Progenitor cell of endocrine pancreas (in vitro differentiated cells): ENCODE measurements at regions not wholly inside any gene's neighbourhood (a gene's known extent, or its start where the extent isn't known, plus 50 kb on each side); places are given as distances from the start of the nearest gene placed in this dataset.
"Not testable (repeated sequence)": the region's sequence is repeated elsewhere in the genome, so short reads cannot be mapped to it uniquely, and the experiment has no call there.

ENCODE experiments used
- DNase-seq: peaks from one replicate; pipeline ENCODE4 v3.0.0; 2021; ENCODE audit warnings: low spot score; ENCODE audit not compliant: unreplicated experiment
- H3K27ac Mint-ChIP-seq: 2 replicates; pipeline ENCODE4 v1.8.0; 2021; ENCODE audit warnings: mild to moderate bottlenecking, moderate library complexity, mixed read lengths
- H3K27me3 Mint-ChIP-seq: 2 replicates; pipeline ENCODE4 v1.8.0; 2021; ENCODE audit warnings: mixed read lengths
- H3K36me3 Mint-ChIP-seq: 2 replicates; pipeline ENCODE4 v1.8.0; 2022; ENCODE audit warnings: mixed read lengths; ENCODE audit not compliant: insufficient read depth
- H3K4me1 Mint-ChIP-seq: 2 replicates; pipeline ENCODE4 v1.8.0; 2021; ENCODE audit warnings: low read depth, mixed read lengths
- H3K4me3 Mint-ChIP-seq: 2 replicates; pipeline ENCODE4 v1.8.0; 2021; ENCODE audit warnings: low read depth, mild to moderate bottlenecking, moderate library complexity, mixed read lengths
- H3K9me3 Mint-ChIP-seq: 2 replicates; pipeline ENCODE4 v1.8.0; 2021; ENCODE audit warnings: low read depth, mixed read lengths
- CTCF ChIP-seq: fragments of 200-600 bp; sonication (generic); IDR thresholded peaks from one replicate; pipeline ENCODE4 v1.5.0; 2021; ENCODE audit warnings: antibody characterized with exemption, mild to moderate bottlenecking; ENCODE audit not compliant: unreplicated experiment

- H3K27ac Mint-ChIP-seq = no peak overlapping the region
- H3K36me3 Mint-ChIP-seq = no peaks in the 10 kb centered on the region
- H3K27me3 Mint-ChIP-seq = no peaks in the 10 kb centered on the region
- H3K9me3 Mint-ChIP-seq = no peaks in the 10 kb centered on the region
- DNase-seq = no peak
- no peak overlapping the region for H3K4me3 Mint-ChIP-seq
- peaks cover 4% of the 10 kb centered on the region for H3K4me1 Mint-ChIP-seq
- no peak for TF ChIP-seq CTCF
Observed at GRCh38 chr6:77089776-77090175, 373.5 kb downstream of the HTR1B start.

DNA sequence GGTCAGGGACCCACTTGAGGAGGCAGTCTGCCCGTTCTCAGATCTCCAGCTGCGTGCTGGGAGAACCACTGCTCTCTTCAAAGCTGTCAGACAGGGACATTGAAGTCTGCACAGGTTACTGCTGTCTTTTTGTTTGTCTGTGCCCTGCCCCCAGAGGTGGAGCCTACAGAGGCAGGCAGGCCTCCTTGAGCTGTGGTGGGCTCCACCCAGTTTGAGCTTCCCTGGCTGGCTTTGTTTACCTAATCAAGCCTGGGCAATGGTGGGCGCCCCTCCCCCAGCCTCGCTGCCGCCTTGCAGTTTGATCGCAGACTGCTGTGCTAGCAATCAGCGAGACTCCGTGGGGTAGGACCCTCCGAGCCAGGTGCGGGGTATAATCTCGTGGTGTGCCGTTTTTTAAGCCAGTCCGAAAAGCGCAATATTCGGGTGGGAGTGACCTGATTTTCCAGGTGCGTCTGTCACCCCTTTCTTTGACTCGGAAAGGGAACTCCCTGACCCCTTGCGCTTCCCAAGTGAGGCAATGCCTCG lies 375.4 kb downstream of the HTR1B start:
- H3K36me3 Mint-ChIP-seq, DNase-seq, H3K4me3 Mint-ChIP-seq, H3K9me3 Mint-ChIP-seq, H3K4me1 Mint-ChIP-seq, H3K27ac Mint-ChIP-seq, H3K27me3 Mint-ChIP-seq: not testable (repeated sequence)

DNA sequence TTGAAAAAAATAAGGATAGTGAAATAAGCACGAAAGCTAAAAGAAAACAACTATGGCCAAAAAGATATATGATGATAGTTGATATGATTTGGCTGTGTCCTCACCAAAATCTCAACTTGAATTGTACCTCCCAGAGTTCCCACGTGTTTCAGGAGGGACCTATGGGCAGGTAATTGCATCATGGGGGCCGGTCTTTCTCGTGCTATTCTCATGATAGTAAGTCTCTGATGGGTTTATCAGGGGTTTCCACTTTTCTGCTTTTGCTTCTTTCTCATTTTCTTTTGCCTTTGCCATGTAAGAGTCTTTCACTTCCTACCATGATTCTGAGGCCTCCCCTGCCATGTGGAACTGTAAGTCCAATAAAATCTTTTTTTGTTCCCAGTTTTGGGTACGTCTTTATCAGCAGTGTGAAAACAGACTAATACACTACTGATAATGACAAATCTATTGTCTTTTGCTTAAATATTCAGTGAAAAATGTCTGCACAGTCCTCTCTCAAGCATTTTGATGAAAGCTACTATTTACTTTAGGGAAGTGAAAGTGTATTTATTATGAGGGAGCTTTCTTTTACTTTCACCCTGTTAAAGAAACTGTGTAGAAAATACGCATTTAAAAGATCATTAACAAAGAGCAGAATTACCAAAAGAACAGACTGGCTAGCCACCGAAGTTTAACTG lies 389.1 kb downstream of the HTR1B start:
- TF ChIP-seq CTCF = no peak
- peaks cover 2% of the 10 kb centered on the region for H3K9me3 Mint-ChIP-seq
- H3K4me1 Mint-ChIP-seq = peaks cover 9% of the 10 kb centered on the region
- DNase-seq = no peak
- H3K36me3 Mint-ChIP-seq = no peaks in the 10 kb centered on the region
- no peaks in the 10 kb centered on the region for H3K27me3 Mint-ChIP-seq
- H3K27ac Mint-ChIP-seq = no peak overlapping the region
- H3K4me3 Mint-ChIP-seq = no peak overlapping the region

GRCh38 chr6:77073410-77073760 lies 389.9 kb downstream of the HTR1B start:
- no peak for TF ChIP-seq CTCF
- Mint-ChIP-seq H3K4me1 (peaks cover 9% of the 10 kb centered on the region), H3K4me3 (no peak overlapping the region), H3K36me3 (no peaks in the 10 kb centered on the region), H3K27me3 (no peaks in the 10 kb centered on the region), H3K27ac (no peak overlapping the region), H3K9me3 (peaks cover 2% of the 10 kb centered on the region)
- no peak for DNase-seq

DNA sequence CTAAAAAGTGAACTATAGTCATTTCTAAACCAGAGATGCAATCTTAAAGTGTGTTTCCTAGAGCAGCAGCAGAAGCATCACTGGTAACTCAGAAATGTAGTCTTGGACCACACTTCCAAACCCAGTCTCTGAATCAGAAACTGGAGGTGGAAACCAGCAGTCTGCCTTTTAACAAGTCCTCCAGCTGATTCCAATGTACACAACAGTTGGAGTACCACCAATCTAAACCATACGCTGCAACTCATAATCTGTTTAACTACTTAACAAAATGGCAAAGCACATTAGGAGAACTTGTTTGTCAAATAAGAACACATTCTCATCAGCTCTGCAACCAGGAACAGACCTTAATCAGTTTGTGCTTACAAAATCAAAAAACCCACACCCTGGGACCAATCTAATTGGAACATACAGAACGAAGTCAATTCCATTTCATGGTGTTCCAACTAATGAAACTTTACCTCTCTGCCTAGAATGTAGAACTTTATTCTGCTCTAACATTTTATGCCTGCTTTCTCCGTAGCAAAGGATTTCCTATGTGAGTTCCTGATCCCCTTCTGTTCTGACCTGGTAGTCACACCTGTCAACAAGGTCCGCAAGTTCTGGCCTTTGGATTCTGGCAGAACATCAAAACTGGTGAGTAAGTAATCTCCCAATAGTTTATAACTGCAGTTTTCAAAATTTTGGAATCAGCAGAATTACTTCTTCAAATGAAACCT lies 390.4 kb downstream of the HTR1B start:
- Mint-ChIP-seq H3K36me3 (no peaks in the 10 kb centered on the region), H3K27ac (no peak overlapping the region), H3K4me3 (no peak overlapping the region), H3K27me3 (no peaks in the 10 kb centered on the region), H3K4me1 (peaks cover 9% of the 10 kb centered on the region), H3K9me3 (peaks cover 2% of the 10 kb centered on the region)
- DNase-seq = no peak
- no peak for TF ChIP-seq CTCF

DNA sequence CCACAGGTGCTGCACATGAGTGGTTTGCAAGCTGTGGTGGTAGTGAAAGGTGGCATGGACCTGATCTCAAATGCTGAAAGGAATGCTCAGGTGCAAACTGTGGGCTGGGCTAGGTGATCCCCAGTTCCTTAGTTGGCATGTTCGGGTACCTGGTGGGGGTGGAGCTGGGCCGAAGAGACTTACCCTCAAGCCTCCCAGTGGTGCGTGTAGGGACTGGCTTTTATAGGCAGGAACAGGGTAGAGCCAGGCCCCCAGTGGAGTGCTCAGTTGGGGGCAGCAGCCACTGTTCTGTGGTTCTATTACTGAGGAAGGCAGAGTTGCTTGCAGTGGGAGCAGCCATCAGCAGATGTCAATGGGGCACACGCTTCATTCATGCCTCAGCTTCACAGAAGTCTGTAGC lies 399.8 kb downstream of the HTR1B start:
- TF ChIP-seq CTCF = no peak
- DNase-seq = no peak
- H3K4me1 Mint-ChIP-seq = no peaks in the 10 kb centered on the region
- H3K27ac Mint-ChIP-seq = no peak overlapping the region
- no peaks in the 10 kb centered on the region for H3K36me3 Mint-ChIP-seq
- H3K4me3 Mint-ChIP-seq = no peak overlapping the region
- peaks cover 5% of the 10 kb centered on the region for H3K9me3 Mint-ChIP-seq
- H3K27me3 Mint-ChIP-seq = no peaks in the 10 kb centered on the region
